ENCODE measurements at regions not wholly inside any gene's neighbourhood (a gene's known extent, or its start where the extent isn't known, plus 50 kb on each side); places are given as distances from the start of the nearest gene placed in this dataset.
A peak's percentile ranks its signal among the peaks of the same experiment; 100 is the strongest.

DNA sequence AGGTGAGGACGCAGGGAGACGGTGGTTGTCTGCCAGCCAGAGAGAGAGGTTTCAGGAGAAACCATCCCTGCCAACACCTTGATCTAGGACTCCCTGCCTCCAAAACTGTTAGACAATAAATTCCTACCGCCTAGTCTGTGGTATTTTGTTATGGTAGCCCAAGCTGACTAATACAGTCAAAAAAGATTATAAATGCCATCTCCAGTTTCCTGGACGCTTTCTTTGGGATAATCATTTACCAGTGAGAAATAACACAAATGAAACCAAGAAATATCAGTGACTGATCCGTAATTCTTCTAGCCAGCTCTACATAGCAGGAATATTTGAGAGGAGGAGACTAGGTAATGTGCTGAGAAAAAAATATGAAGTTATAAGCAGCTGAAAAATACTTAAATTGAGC, 707.8 kb upstream of the LMCD1 start:
- no peak for DNase-seq

DNA sequence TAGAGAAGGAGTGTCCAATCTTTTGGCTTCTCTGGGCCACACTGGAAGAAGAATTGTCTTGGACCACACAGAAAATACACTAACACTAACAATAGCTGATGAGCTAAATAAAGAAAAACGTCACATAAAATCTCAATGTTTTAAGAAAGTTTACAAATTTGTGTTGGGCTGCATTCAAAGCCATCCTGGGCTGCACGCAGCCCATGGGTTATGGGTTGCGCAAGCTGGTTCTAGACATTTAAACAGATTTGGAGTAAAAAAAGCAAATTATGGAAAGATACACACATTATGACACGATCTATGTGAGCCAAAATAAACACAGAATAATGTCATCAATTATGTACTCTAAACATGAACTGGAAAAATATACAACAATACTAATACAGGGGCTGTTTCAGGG, 703.3 kb upstream of the LMCD1 start:
- DNase-seq: no peak

DNA sequence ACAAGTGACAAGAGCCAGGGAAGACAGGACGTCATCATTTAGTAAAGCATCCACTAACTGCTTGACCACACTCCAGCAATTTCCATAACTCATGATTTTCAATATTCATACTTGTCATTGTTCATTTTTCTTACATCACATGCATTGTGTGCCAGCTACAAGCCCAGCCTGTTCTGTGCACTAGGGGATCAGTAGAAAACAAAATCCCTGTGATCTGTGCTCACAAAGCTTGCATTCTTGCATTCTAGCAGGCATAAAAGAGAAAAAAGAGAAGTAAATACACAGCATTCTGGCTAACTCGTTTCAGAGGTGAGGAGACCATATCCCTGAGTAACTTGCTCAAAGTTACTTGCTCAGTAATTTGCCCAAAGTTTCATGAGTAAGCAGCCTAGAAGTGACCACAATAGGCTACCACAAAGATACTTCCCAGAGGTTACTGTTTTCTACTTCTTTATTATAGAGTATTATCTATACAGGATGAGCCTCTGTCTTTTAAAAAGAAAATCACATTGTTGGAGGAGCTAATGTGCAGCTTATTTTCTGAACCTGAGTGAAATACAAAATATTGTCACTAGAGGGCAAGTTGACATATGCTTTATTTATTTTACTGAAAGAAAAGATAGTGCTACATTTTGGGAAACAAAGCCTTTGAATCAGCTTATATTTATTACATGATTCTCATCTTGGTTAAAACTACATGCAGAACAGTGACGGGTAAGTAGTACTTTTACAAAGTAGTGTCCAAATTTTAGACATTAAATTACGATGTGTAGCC, 701.4 kb upstream of the LMCD1 start:
- DNase-seq: peak in 5 of 14 donors; percentile 1 to 19 (median 2)

DNA sequence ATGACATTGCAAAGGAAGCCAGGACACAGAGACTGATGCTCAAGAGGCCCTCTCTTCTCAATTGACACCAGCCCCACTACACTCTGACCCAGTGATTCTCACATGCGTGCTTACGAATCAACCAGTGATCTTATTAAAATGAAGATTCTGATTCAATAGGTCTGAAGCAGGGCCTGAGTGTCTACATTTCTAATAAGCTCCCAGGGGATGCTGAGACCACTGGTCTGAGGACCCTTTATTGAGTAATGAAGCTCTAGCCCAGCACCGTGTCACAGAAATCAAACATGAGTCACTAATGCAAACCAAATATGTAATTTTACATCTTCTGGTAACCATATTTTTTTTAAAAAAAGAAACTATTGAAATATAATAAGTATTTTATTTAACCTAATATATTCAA, 689.1 kb upstream of the LMCD1 start:
- DNase-seq: no peak

DNA sequence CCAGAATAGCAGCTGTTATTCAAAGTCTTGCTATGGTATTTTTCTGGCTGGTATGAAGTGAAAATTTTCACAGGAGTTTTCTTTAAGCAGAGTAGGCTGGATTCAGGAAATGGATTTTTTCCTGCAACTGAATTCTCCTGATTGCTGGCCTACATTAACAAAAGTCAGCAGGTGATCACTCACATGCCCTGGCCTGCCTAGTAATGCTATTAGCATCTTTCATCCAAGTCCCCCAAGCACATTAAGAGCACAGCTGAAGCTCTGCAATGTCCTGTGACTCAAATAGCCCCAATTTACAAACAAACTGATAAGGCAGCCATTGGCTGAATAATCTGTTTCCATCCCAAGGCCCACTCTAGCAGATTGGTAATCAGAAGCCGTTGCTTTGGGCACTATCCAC, 688.3 kb upstream of the LMCD1 start:
- DNase-seq: no peak

DNA sequence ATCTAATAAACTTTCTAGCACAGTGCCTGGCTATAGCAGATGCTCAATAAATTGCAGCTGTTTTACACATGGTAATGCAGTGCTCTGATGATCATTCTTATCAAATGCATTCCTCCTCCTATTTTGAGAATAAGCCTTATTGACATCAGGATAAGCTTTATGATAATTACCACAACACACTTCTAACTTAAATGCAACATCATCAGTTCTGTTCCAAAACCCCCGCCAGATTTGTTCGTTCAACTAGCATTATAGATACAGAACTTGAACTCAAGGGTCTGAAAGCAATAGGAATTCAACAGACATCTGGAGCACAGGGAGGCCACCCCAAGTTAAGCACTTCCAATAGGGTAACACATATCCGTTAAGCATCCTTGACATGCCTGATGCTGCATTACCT, 684.4 kb upstream of the LMCD1 start:
- DNase-seq: no peak

DNA sequence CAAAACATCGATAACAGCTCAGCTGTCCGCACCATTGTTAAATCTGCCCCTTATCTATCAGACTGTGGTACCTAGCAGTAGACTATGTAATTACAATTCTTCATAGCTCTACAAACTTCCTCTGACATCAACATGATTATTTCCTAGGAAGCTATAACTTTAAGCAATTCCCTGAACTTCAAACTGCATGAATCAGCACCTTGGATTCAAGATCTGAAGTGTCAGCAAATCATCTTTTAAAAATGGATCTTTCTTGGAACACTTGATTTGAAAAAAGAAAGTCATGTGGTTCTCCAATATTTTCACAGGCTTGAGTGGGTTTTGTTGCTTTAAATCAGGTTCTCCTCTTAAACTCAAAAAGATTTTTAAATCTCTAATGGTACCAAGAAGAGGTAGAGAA, 680.7 kb upstream of the LMCD1 start:
- no peak for DNase-seq

DNA sequence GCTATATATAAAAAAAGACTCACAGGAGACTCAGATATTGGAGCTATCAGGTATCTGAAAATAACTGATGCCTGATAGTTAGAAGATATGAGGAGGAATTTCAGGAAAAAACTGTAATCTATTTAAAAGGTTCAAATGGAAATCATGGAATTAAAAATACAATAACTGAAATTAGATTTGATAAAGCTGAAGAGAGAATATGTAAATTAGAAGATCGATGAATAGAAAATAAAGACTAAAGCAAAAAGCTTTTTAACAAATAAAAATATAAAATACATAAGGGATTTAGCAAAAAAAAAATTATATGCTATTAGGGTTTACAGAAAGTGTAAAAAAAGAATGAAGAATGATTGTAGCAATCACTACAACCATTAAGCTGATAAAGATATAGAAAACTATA, 679.8 kb upstream of the LMCD1 start:
- DNase-seq: no peak

DNA sequence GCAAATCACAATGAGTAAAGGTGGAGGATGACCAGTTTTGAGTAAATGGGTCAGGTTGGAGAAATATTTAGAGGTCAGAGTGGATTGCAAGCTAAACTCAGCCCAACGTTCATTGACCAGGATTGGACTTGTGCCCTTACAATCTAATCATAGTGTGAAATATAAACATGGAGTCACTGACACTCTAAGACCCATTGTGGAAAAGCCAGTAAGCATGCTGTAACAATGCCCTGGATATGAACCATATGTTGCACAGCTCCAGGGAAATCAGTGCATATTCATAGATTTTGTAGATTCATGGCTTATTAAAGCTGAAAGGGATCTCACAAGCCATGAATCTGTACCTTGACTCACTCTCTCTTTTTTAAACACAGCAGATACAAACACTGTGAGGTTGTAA, 660.2 kb upstream of the LMCD1 start:
- no peak for DNase-seq

DNA sequence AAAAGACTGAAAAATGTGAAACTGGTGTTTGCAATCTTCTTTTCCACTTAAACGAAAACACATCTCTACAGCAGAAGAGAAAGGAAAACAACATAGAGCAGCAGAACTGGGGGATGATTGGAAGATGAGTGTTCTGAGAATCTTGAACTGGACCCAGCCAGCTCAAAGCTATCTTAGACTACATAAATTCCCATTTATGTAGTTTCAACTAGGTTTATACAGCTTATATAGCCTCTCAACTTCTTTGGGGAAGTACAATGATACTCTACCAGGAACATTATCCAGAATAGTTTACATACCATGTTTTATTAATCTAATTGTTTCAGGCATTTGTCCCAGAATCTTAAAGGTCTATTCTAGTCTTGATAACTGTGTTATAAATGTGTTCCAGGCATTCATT, 658.2 kb upstream of the LMCD1 start:
- no peak for DNase-seq

DNA sequence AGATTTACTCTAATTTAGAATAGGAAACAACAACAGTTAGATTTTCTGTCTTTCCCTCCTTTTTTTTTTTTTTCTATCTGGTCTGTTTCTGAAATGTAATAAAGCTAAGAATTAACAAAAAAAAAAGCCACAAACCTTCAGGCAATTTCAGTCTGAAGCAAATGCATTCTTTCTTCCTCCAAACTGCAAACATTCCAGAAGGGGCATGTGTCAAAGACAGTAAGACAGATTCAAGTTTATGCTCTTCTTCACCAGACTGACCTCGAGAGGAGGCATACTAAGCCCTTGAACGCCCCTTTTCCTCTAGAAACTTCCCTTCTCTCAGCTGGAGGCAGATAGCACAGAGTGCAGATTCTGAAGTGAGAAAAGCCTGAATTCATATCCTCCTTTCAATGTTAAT, 654.6 kb upstream of the LMCD1 start:
- DNase-seq: no peak

DNA sequence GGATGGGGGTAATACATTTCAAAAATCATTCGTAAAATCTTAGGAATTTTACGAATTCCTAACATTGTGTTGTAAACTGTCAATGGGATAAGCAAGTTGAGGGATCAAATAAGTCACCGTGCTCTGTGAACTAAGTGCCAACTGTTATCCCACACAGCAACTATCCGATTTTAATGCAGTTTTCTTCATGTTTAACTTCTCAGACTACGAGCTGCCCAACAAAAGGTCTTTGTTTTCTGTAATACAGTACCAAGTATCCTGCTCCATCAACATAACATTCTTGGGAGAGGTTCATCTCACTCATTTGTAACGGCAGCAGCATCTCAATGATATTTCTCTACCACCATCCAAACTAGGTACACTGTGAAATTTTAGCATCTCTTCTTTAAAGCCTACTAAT, 654.1 kb upstream of the LMCD1 start:
- no peak for DNase-seq

DNA sequence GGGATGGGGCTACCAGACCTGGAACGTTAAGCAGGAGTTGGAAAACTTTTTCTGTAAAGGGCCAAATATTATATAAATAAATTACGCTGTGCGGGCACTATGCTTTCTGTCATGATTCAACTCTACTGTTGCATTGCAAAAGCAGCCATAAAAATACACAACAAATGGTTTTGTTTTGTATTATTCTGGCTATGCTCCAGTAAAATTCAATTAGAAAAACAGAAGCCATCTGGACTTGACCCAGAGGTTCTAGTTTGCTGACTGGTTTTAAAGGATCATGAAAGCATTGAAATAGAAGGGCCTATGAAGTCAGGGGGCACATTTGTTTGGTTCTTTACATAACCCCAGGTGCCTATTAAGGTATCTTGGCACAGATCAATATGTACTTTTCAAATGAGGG, 647.4 kb upstream of the LMCD1 start:
- DNase-seq: no peak

DNA sequence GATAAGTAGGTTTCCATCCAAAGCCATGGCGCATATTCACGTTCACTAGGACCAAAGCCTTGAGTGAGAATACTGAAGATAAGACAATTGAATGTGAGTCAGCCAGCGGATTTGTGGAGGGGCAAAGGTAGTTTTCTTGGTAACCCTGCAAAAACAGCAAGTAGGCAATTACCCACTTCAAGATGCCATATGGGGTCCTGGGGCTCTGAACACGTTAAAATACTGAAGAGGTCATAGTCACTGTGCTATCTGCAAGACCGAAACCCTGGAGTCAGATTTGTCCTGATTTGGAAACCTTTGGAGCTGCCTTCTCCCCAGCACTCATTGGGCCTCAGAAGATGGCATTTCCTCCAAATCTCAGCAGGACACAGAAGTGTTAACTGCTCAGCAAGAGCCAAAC, 646.9 kb upstream of the LMCD1 start:
- DNase-seq: no peak

DNA sequence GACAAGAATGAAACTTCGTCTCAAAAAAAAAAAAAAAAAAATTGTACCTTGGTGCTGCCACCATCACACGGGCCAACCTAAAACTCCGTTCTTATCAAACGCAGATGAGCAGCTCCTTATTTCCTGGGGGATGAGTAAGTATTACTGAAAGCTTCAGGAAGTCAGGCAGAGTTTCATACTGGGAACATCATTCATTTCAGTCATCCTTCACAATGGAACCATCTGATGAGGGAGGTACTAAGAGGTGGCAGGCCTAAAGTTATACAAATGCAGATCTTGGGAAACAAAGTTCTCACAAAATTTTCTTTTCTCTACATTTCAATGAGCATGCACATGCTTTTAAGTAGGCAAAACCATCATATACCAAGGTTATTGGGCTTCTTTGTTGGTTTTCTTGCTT, 636.0 kb upstream of the LMCD1 start:
- no peak for DNase-seq

DNA sequence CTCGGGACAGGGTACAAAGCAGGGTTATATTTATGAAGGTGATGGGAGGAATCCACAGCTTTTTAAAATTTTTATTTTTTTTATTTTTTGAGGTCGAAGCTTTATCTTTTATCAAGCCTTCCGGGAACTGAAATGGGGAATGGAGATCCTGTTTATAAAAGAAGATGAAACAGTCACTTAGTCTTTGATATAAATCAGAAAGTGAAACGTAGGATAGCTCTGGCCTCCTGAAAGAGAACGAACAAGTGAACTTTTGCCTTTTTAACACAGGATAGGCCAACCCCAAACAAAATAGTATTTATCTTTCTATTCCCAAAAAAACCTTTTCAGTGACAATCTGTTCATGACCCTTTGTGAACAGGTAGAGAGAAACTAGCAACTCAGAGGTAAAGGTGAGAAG, 634.0 kb upstream of the LMCD1 start:
- DNase-seq: no peak

DNA sequence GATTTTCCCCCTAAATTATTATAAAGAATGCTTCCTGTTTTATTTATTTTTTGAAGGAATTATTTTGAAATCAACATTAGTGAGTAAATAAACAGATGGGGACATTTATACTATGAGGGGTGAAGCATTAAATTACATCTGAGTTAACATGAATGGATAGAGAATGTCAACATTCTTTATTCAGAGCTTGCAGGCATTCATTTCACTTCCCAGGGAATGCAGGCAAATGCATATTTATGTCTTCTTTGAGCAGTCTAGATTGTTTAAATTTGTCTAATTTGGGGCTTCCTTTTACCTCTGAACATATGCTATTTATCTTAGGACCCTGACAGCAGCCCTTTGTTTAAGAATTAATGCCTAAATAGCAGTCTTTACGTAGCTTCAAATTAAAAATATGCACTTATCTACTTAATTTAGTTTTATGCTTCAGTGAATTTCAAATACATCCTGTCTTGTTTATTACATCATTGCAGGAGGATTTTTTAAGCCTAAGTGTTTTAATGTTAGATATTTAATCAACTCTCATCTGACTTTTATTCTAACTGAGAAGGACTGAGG, 630.5 kb upstream of the LMCD1 start:
- DNase-seq: no peak

DNA sequence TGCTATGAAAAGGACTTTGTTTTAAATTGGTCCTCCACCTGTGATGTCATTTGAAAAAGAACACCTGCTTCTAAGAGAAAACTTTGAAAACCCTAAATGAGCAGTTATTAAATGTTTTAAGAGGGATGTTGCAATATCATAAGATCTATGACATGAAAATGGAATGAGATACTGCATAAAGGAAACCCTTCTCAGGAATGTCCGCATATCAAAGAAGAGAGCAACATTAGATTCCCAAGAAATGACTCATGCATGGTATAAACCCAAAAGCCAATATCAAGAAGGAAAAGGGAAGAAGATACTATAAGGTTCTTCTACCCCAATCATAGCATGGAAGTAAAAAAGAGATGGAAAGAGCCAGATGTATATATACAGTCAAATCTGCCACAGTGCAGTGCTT, 627.5 kb upstream of the LMCD1 start:
- DNase-seq: no peak

DNA sequence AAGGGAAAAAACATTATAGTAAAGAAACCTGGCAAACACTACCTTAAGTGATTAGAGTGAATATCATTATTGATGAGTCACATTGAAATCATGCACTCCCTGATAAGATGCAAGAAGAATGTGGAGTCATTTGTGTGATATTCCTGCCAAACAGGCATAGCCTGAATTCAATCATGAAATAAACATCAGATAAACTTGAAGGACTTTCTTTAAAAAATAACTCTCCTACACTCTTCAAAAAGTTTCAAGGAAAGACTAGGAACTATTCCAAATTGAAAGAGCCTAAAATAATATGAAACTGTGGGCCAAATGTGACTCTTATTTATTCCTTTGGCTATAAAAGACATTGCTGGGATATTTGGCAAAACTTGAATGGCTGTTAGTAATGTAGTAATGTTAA, 625.7 kb upstream of the LMCD1 start:
- DNase-seq: no peak

DNA sequence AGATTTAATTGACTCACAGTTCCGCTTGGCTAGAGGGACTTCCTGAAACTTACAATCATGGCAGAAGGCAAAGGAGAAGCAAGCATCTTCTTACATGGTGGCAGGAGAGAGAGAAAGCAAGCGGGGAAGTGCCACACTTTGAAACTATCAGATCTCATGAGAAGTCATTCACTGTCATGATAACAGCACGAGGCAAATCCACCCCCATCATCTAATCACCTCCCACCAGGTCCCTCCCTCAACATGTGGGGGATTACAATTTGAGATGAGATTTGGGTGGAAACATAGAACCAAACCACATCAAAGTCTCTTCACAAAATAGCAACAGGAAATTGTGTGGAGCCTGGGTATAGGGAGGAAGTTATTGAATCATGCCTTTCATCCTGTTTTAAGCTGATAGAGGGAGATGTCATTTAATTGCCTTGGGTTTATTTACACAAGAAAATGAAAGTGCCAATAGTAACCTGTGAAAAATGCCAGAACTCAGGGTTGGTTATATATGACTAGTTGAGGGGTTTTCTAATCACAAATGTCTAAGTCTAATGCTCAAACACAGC, 624.8 kb upstream of the LMCD1 start:
- no peak for DNase-seq

DNA sequence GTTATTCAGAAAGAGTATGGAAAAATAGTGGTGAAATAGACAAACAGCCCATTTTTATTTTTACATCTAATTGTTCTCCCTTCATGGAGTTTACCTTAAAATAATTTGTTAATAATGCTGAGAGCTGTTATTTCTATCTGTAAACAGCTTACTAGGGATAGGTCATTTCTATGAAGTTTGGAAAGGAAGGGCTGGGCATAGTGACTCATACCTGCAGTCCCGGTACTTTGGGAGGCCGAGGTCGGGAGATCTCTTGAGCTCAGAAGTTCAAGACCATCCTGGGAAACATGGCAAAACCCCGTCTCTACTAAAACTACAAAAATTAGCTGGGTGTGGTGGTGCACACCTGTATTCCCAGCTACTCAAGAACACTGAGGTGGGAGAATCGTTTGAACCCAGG, 624.3 kb upstream of the LMCD1 start:
- DNase-seq: no peak

DNA sequence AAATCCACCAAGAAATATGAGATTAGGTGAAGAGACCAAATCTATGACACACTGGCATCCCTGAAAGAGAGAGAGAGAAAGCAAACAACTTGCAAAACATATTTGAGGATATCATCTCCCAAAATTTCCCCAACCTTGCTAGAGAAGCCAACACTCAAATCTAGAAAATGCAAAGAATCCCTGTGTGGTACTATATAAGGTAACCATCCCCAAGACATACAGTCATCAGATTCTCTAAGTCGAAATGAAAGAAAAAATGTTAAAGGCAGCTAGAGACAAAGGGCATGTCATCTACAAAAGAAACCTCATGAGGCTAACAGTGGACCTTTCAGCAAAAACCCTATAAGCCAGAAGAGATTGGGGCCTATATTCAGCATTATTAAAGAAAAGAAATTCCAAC, 622.1 kb upstream of the LMCD1 start:
- no peak for DNase-seq

DNA sequence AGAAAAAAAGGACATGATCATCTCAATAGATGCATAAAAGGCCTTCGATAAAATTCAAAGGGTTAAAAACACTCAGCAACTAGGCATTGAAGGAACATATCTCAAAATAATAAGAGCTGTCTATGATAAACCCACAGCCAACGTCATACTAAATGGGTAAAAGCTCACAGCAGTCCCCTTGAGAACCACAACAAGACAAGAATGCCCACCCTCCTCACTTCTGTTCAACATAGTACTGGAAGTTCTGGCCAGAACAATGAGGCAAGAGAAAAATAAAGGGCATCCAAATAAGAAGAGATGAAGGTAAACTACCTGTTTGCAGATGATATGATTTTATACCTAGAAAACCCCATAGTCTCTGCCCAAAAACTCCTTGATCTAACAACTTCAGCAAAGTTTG, 619.7 kb upstream of the LMCD1 start:
- DNase-seq: no peak

DNA sequence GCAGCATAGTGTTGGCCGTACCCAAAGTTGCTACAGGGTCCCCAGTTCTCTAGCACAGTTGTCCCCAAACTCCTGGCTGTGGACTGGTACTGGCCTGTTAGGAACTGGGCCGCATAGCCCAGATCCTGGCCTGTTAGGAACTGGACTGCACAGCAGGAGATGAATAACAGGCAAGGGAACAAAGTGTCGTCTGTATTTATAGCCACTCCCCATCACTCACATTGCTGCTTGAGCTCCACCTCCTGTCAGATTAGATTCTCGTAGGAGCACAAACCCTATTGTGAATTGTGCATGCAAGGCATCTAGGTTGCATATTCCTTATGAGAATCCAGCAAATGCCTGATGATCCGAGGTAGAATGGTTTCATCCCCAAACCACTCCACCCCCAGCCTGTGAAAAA, 604.0 kb upstream of the LMCD1 start:
- DNase-seq: peak in 6 of 14 donors; percentile 3 to 23 (median 7)

DNA sequence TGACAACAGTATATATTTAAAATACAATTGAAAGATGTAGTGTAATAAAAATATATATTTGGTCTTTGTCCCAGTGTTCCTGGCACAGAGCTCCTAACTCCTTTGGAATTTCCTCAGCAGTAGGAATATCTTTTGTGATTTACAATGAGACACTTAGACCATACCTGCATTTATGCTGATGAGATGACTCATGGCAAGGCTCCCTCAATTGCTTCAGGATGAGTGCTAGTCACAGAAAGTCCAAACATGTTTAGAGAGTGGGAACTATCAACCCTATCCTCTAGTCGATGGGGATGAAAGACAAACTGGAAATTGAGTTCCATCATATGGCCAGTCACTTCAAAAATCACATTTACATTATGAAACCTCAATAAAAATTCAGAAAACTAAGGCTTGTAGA, 588.3 kb upstream of the LMCD1 start:
- no peak for DNase-seq
